ENCODE measurements at regions not wholly inside any gene's neighbourhood (a gene's known extent, or its start where the extent isn't known, plus 50 kb on each side); places are given as distances from the start of the nearest gene placed in this dataset.

- TF ChIP-seq, protein P1, sequence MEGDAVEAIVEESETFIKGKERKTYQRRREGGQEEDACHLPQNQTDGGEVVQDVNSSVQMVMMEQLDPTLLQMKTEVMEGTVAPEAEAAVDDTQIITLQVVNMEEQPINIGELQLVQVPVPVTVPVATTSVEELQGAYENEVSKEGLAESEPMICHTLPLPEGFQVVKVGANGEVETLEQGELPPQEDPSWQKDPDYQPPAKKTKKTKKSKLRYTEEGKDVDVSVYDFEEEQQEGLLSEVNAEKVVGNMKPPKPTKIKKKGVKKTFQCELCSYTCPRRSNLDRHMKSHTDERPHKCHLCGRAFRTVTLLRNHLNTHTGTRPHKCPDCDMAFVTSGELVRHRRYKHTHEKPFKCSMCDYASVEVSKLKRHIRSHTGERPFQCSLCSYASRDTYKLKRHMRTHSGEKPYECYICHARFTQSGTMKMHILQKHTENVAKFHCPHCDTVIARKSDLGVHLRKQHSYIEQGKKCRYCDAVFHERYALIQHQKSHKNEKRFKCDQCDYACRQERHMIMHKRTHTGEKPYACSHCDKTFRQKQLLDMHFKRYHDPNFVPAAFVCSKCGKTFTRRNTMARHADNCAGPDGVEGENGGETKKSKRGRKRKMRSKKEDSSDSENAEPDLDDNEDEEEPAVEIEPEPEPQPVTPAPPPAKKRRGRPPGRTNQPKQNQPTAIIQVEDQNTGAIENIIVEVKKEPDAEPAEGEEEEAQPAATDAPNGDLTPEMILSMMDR (IDR thresholded peaks at IDR 0.05; ENCODE audit: insufficient read depth, low read length, poor library complexity, severe bottlenecking) = no peak
- TF ChIP-seq EZH2phosphoT487 (conservative IDR thresholded peaks at IDR 0.05; ENCODE audit: low read length) = no peak
These were observed 1114.7 kb downstream of the REEP3 start for GRCh38 chr10:64635906-64636305.
